HG02884 (cell line): ENCODE measurements at regions not wholly inside any gene's neighbourhood (a gene's known extent, or its start where the extent isn't known, plus 50 kb on each side); places are given as distances from the start of the nearest gene placed in this dataset.
"Not testable (repeated sequence)": the region's sequence is repeated elsewhere in the genome, so short reads cannot be mapped to it uniquely, and the experiment has no call there.

Experiments
- ATAC-seq: cut with Tn5 transposase; IDR thresholded peaks from one replicate; pipeline ENCODE4 v1.9.1; 2021; ENCODE audit warnings: mild to moderate bottlenecking, moderate library complexity; ENCODE audit not compliant: unreplicated experiment

- not testable (repeated sequence) for ATAC-seq
Observed at GRCh38 chr5:34188001-34188822, 145.2 kb upstream of the C1QTNF3 start.

DNA sequence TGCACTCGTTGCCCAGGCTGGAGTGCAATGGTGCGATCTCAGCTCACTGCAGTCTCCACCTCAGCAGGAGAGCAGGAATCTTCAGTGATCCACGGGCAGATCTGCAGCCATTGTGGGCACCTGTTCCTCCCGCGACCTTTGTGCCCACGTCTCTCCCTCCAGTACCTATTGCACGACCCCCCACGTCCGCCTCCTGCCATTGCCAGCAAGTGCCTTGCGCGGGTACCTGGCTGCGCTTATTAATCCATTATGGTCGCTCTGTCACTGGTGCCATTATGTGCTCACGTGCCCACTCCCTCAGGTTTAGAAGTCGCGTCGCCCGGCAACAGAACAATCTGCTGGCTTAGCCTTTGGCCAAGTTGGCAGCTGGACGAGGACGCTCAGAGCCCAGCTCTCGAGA lies 146.2 kb upstream of the C1QTNF3 start:
- not testable (repeated sequence) for ATAC-seq

- not testable (repeated sequence) for ATAC-seq
Observed at GRCh38 chr5:34189752-34190411, 146.9 kb upstream of the C1QTNF3 start.

DNA sequence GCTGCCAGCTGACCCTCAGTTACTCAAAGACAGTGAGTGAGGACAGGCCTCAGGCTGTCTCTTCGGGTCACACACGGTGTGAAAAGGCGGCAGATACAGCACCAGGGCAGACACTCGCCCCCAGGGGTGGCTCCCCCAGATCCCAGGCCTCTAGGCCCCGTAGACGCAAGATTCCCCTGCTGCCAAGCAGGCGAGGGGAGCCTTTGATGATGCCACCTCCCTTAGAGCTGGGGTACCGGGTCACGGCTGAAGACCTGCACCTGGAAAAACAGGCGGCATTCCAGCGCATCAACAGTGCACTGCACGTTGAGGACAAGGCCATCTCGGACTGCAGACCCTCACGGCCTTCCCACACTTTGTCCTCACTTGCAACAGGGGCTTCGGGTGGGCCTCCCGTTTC lies 147.5 kb upstream of the C1QTNF3 start:
- not testable (repeated sequence) for ATAC-seq

DNA sequence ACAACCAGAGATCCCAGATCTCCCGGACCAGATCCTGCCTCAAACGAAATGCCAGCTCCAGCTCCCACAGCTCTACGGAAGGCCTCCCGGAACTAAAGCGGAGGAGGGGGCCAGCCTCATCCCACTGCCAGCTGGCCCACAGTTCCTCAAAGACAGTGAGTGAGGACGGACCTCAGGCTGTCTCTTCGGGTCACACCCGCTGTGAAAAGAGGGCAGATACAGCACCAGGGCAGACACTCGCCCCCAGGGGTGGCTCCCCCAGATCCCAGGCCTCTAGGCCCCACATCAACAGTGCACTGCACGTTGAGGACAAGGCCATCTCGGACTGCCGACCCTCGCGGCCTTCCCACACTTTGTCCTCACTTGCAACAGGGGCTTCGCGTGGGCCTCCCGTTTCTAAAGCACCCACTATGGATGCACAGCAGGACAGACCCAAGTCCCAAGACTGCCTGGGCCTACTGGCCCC lies 148.3 kb upstream of the C1QTNF3 start:
- ATAC-seq = not testable (repeated sequence)

- not testable (repeated sequence) for ATAC-seq
Observed at GRCh38 chr5:34192064-34192922, 149.3 kb upstream of the C1QTNF3 start.

DNA sequence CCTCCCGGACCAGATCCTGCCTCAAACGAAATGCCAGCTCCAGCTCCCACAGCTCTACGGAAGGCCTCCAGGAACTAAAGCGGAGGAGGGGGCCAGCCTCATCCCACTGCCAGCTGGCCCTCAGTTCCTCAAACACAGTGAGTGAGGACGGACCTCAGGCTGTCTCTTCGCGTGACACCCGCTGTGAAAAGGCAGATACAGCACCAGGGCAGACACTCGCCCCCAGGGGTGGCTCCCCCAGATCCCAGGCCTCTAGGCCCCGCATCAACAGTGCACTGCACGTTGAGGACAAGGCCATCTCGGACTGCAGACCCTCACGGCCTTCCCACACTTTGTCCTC lies 149.9 kb upstream of the C1QTNF3 start:
- not testable (repeated sequence) for ATAC-seq

- not testable (repeated sequence) for ATAC-seq
Observed at GRCh38 chr5:34193297-34193696, 150.3 kb upstream of the C1QTNF3 start.

GRCh38 chr5:34193804-34194203 lies 150.8 kb upstream of the C1QTNF3 start:
- not testable (repeated sequence) for ATAC-seq

DNA sequence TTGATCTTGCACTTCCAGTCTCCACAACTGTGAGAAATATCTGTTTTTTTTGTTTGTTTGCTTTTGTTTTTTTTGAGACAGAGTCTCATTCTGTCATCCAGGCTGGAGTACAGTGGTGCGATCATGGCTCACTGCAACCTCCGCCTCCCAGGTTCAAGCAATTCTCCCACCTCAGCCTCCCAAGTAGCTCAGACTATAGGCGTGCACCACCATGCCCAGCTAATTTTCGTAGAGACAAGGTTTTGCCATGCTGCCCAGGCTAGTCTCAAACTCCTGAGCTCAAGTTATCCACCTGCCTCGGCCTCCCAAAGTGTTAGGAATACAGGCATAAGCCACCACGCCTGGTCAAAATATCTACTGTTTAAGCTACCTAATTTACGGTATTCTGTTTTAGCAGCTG lies 153.1 kb upstream of the C1QTNF3 start:
- ATAC-seq = not testable (repeated sequence)

DNA sequence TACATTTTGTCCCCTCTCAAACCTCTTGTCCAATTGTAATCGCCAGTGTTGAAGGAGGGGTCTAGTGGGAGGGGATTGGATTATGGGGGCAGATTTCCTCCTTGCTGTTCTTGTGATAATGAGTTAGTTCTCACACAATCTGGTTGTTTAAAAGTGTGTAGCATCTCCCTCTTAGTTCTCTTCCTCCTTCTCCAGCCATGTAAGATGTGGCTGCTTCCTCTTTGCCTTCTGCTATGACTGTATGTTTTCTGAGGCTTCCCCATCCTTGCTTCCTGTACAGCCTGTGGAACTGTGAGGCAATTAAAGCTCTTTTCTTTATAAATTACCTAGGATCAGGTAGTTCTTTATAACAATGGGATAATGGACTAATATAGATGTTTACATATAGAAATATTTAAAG lies 162.3 kb upstream of the C1QTNF3 start:
- not testable (repeated sequence) for ATAC-seq

DNA sequence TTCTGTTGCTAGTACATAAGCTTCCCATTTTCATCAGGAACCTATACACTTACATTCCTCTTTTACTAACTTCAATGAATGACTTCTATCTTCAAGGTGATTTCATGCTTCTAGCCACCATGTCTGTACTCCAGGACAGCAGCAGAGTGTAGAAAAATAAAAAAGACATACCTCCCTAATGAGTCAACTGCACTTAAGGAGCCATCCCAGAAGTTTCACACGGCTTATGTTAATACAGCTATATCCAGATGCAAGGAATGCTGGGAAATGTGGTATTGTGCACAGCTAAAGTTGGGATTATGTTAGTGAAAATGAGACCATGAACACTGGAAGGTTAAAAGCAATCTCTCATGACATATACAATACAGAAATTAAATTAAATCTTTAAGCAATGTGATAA lies 174.4 kb upstream of the C1QTNF3 start:
- ATAC-seq = not testable (repeated sequence)

- ATAC-seq = not testable (repeated sequence)
Observed at GRCh38 chr5:34221329-34222073, 178.5 kb upstream of the C1QTNF3 start.

DNA sequence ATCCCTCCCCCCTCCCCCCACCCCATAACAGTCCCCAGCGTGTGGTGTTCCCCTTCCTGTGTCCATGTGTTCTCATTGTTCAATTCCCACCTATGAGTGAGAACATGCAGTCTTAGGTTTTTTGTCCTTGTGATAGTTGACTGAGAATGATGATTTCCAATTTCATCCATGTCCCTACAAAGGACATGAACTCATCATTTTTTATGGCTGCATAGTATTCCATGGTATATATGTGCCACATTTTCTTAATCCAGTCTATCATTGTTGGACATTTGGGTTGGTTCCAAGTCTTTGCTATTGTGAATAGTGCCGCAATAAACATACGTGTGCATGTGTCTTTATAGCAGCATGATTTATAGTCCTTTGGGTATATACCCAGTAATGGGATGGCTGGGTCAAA lies 180.1 kb upstream of the C1QTNF3 start:
- ATAC-seq = not testable (repeated sequence)

- not testable (repeated sequence) for ATAC-seq
Observed at GRCh38 chr5:34230402-34230801, 187.4 kb upstream of the C1QTNF3 start.

GRCh38 chr5:34243802-34244201 lies 200.8 kb upstream of the C1QTNF3 start:
- not testable (repeated sequence) for ATAC-seq

DNA sequence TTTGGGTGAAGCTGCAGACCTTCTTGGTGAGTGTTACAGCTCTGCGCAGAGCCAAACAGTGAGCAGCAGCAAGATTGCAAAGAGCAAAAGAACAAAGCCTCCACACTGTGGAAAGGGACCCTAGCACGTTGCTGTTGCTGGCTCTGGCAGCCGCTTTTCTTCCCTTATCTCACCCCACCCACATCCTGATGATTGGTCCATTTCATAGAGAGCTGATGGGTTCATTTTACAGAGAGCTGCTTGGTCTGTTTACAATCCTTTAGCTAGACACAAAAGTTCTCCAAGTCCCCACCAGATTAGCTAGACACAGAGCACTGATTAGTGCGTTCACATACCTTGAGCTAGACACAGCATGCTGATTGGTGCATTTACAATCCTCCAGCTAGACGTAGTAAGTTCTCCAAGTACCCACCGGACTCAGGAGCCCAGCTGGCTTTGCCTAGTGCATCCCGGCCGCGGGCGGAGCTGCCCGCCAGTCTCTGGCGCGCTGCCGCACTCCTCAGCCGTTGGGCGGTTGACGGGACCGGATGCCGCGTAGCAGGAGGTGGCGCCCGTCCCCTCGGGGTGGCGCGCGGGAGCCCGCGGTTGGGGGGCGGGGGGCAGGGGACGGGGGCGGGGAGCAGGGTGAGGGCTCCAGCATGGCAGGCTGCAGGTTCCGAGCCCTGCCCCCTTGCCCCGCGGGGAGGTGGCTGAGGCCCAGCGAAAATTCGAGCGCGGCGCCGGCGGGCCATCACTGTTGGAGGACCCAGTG lies 201.4 kb upstream of the C1QTNF3 start:
- peak; percentile 38 for ATAC-seq

GRCh38 chr5:34245032-34245394 lies 202.0 kb upstream of the C1QTNF3 start:
- peak; percentile 52 for ATAC-seq

DNA sequence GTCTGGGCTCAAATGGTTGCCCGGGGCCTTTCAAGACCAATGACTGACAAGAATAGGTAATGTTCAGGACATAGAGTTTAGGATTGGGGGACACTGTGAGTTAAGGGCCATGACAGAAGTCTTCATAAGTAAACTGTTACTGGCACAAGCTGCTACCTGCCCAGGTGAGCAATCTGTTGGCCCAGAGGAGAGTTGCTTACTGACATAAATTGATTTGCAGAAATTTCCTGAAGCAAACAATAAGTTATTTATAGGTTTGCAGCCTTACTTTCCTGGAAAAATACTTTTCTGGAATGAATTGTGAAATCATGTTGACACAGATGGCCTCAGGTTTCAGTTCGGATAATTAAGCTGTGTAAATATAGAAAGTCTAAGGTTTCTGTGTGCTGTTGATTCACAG lies 202.8 kb upstream of the C1QTNF3 start:
- not testable (repeated sequence) for ATAC-seq

DNA sequence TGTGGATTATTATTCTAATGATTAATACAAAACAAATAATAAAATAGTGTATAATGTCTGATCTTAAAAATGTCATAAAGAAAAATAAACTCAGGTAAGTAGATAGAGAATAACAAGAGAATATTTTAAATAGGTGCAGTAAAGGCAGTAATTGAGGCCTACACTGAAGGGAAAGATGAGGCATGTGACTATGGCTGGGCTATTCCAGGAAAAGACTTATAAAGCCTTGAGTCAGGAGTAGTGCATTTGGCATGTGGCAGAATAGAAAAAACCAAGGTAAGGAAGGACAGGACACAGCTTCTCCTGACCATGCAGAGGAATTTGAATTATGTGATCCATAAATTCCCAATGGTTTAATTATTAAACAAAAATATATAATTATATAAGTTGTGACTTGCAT lies 215.6 kb upstream of the C1QTNF3 start:
- not testable (repeated sequence) for ATAC-seq
